ENCODE measurements at regions not wholly inside any gene's neighbourhood (a gene's known extent, or its start where the extent isn't known, plus 50 kb on each side); places are given as distances from the start of the nearest gene placed in this dataset.
A peak's percentile ranks its signal among the peaks of the same experiment; 100 is the strongest.

GRCh38 chr4:98746530-98746929 lies 88.1 kb upstream of the TSPAN5 start:
- TF ChIP-seq POLR2A (IDR thresholded peaks at IDR 0.05; ENCODE audit: low read length): no peak
- no peak for TF ChIP-seq GATA1 (IDR thresholded peaks at IDR 0.05; ENCODE audit: low read depth, low read length)
- DNase-seq: peak in 1 of 2 experiments; percentile 7

DNA sequence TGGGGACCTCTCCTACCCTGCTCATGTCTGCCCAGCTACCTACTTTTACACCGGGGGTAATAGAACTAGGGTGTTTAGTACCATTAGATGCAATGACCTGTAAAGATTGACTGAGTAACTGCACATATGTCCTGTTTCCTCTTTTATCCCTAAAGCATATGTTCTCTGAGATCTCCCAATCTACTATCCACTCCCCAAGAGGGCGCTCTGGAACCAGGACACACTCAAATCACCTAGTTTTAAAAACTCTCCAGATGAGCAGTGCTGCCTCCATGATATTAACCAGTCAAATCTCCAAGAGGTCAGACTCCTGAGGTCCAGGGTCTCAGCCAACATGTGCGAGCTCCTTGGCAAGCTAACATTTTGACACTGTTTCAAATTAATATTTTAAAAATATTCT lies 87.0 kb upstream of the TSPAN5 start:
- no peak for TF ChIP-seq POLR2A (IDR thresholded peaks at IDR 0.05; ENCODE audit: low read length)
- no peak for TF ChIP-seq GATA1 (IDR thresholded peaks at IDR 0.05; ENCODE audit: low read depth, low read length)
- peak; percentile 62 to 69 for DNase-seq

- TF ChIP-seq POLR2A (IDR thresholded peaks at IDR 0.05; ENCODE audit: low read length): no peak
- TF ChIP-seq GATA1 (IDR thresholded peaks at IDR 0.05; ENCODE audit: low read depth, low read length): no peak
- DNase-seq: no peak
Measured at GRCh38 chr4:98744372-98745150, 86.2 kb upstream of the TSPAN5 start.

GRCh38 chr4:98741952-98742351 lies 83.5 kb upstream of the TSPAN5 start:
- TF ChIP-seq POLR2A (IDR thresholded peaks at IDR 0.05; ENCODE audit: low read length) (no peak), GATA1 (IDR thresholded peaks at IDR 0.05; ENCODE audit: low read depth, low read length) (no peak)
- no peak for DNase-seq

- DNase-seq: no peak
- TF ChIP-seq GATA1 (IDR thresholded peaks at IDR 0.05; ENCODE audit: low read depth, low read length): no peak
- TF ChIP-seq POLR2A (IDR thresholded peaks at IDR 0.05; ENCODE audit: low read length): no peak
Measured at GRCh38 chr4:98739751-98740150, 81.3 kb upstream of the TSPAN5 start.

GRCh38 chr4:98733601-98734000 lies 75.2 kb upstream of the TSPAN5 start:
- TF ChIP-seq POLR2A (IDR thresholded peaks at IDR 0.05; ENCODE audit: low read length) (no peak), GATA1 (IDR thresholded peaks at IDR 0.05; ENCODE audit: low read depth, low read length) (no peak)
- no peak for DNase-seq

DNA sequence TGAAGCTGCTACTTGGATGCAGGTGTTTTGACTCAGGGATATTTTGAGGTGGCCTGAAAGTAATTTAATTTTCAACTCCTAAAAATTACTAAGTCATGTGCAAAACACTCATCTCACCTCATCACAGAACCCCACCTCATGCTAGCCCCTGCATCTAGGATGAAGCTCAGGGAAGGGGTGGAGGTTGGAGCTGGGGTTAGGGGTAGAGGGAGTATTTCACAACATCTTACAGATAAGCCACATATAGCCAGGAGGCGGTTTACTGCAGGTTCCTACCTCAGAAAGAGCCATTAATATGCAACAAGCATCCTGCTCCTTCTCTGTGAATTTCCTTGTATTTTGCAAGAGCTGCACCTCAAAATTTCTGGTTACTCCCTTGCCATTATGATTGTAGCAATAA lies 70.5 kb upstream of the TSPAN5 start:
- peak in 1 of 2 experiments; percentile 5 for DNase-seq
- no peak for TF ChIP-seq GATA1 (IDR thresholded peaks at IDR 0.05; ENCODE audit: low read depth, low read length)
- TF ChIP-seq POLR2A (IDR thresholded peaks at IDR 0.05; ENCODE audit: low read length): no peak

DNA sequence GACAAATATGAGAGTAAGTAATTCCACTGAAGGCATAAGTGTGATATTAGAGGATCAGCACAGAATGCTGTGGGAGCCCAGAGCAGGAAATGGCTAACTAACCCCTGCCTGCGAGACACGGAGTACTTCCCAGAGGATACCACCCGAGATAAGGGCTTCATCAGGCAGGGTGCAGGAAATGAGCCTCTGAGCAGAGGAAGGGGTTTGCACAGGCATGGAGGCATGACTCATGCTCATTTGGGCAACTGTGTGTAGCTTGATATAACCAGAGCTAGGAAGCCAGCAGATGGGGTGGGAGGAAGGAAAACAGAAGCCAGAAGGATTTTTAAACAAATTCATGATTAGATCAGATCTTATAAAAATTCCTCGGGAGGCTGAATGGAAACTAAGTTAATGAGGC lies 70.0 kb upstream of the TSPAN5 start:
- TF ChIP-seq POLR2A (IDR thresholded peaks at IDR 0.05; ENCODE audit: low read length) (no peak), GATA1 (IDR thresholded peaks at IDR 0.05; ENCODE audit: low read depth, low read length) (no peak)
- DNase-seq: peak; percentile 5 to 16

DNA sequence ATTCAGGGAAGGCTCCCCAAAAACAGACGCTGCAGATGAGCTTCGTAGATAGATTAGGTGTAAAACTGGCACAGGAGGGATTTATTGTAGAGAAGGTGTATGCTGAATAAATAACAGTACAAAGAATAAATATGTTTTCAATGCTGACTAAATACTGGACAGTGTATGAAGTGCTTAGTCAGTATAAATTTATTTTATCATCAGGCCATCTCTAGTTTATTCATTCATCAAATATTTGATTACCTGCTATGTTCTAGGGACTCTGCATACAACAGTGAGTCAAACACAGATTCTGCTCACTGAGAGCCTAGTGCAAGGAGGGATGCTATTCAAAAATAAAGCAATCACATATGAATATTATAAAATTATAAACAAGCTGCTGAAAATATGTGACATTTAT lies 63.6 kb upstream of the TSPAN5 start:
- TF ChIP-seq POLR2A (IDR thresholded peaks at IDR 0.05; ENCODE audit: low read length): no peak
- TF ChIP-seq GATA1 (IDR thresholded peaks at IDR 0.05; ENCODE audit: low read depth, low read length): no peak
- no peak for DNase-seq

DNA sequence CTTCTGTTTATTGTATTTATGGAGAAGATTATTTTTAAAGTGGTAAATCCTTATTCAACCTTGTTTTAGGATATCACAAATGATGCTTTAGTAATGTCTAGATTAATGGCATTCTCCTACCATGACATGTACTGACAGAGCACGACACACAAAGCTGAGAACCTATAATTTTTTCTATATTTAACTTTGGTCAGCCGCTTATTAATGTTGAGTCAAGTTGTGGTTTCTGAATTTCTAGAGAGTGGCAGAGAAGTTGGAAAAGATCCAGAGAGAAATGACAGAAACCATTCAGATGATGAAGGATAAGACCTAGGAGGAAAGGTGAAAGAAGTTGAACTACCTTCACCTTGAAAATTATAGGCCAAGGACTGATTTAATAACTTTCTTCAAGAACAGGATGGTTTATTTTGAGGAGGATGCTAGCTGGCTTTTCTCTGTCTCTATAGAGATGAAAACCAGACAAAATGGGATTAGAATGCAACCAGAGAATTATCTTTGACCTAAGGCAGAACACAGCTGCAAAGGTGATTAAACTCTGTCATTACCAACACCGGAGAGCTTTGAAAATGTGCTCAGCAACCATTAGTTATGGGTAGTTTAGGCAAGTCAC lies 62.6 kb upstream of the TSPAN5 start:
- no peak for DNase-seq
- TF ChIP-seq GATA1 (IDR thresholded peaks at IDR 0.05; ENCODE audit: low read depth, low read length) (no peak), POLR2A (IDR thresholded peaks at IDR 0.05; ENCODE audit: low read length) (no peak)

DNA sequence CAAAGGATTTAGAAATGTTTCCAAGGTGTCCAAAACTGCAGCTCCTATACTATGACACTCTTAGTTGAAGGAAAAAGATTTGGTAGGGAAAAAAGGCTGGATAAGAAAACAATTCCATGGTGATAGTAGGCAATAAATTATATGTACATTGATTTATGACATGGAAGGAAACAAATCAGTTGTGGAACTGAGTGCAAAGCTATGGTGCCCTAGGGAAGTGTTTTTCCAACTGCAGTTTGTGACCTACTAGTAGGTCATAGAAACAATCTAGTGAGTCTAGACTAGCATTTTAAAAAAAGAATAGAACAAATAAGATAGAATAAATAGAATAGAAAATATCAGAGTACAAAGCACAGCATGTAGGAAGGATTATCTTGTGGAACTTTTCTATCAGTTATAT lies 58.4 kb upstream of the TSPAN5 start:
- no peak for DNase-seq
- TF ChIP-seq POLR2A (IDR thresholded peaks at IDR 0.05; ENCODE audit: low read length) (no peak), GATA1 (IDR thresholded peaks at IDR 0.05; ENCODE audit: low read depth, low read length) (no peak)

- TF ChIP-seq POLR2A (IDR thresholded peaks at IDR 0.05; ENCODE audit: low read length): no peak
- TF ChIP-seq GATA1 (IDR thresholded peaks at IDR 0.05; ENCODE audit: low read depth, low read length): no peak
- no peak for DNase-seq
Measured at GRCh38 chr4:98712607-98713006, 54.2 kb upstream of the TSPAN5 start.

- no peak for DNase-seq
- TF ChIP-seq GATA1 (IDR thresholded peaks at IDR 0.05; ENCODE audit: low read depth, low read length): no peak
- no peak for TF ChIP-seq POLR2A (IDR thresholded peaks at IDR 0.05; ENCODE audit: low read length)
Measured at GRCh38 chr4:98711526-98711925, 53.1 kb upstream of the TSPAN5 start.

DNA sequence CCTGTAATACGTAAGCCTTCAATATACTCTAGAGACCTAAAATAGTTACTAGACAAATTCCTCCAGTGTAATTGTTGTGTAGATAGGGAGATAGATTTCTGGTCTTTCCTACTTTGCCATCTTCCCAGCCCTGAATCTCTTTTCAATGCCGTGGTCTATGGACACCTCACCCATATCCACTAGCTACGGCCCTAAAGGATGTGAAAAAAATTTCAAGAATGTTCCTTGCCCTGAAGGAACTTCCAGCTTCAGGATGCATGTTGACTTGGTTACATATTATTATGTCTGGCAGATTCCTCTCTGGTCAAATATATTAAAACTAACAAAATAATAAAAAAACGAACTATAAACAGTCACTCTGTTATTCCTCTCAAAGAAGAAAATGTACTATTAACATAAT lies 52.4 kb upstream of the TSPAN5 start:
- TF ChIP-seq GATA1 (IDR thresholded peaks at IDR 0.05; ENCODE audit: low read depth, low read length) (no peak), POLR2A (IDR thresholded peaks at IDR 0.05; ENCODE audit: low read length) (no peak)
- DNase-seq: no peak
